Ishikawa (cell line): ENCODE measurements at regions not wholly inside any gene's neighbourhood (a gene's known extent, or its start where the extent isn't known, plus 50 kb on each side); places are given as distances from the start of the nearest gene placed in this dataset.

Experiments
- CEBPB ChIP-seq: IDR thresholded peaks from 2 replicates; pipeline ENCODE4 v1.6.1; 2012
- CREB1 ChIP-seq: IDR thresholded peaks from 2 replicates; pipeline ENCODE4 v1.6.1; 2012; ENCODE audit warnings: low read depth
- EGR1 ChIP-seq: IDR thresholded peaks from 2 replicates; pipeline ENCODE4 v1.6.1; 2012
- EP300 ChIP-seq: IDR thresholded peaks from 2 replicates; pipeline ENCODE4 v1.6.1; 2012; ENCODE audit warnings: borderline replicate concordance
- FOXM1 ChIP-seq: IDR thresholded peaks from 2 replicates; pipeline ENCODE4 v1.6.1; 2012; ENCODE audit warnings: low read depth, borderline replicate concordance
- NFIC ChIP-seq: IDR thresholded peaks from 2 replicates; pipeline ENCODE4 v1.6.1; 2012
- RAD21 ChIP-seq: IDR thresholded peaks from 2 replicates; pipeline ENCODE4 v1.6.1; 2012; ENCODE audit warnings: low read depth
- TAF1 ChIP-seq: IDR thresholded peaks from 2 replicates; pipeline ENCODE4 v1.6.1; 2012; ENCODE audit warnings: low read depth, mild to moderate bottlenecking
- TCF12 ChIP-seq: IDR thresholded peaks from 2 replicates; pipeline ENCODE4 v1.6.1; 2012; ENCODE audit warnings: low read depth
- TEAD4 ChIP-seq: IDR thresholded peaks from 2 replicates; pipeline ENCODE4 v1.6.1; 2012
- YY1 ChIP-seq: IDR thresholded peaks from 2 replicates; pipeline ENCODE4 v1.6.1; 2012; ENCODE audit warnings: low read depth
- ZBTB7A ChIP-seq: IDR thresholded peaks from 2 replicates; pipeline ENCODE4 v1.6.1; 2012; ENCODE audit warnings: low read depth
- TF ChIP-seq, protein P1 (sequence below): IDR thresholded peaks from 2 replicates; pipeline ENCODE4 v1.6.1; 2012
- TF ChIP-seq, protein P2 (sequence below): IDR thresholded peaks from 2 replicates; pipeline ENCODE4 v1.6.1; 2012; ENCODE audit warnings: low read depth, mild to moderate bottlenecking
- TF ChIP-seq, protein P3 (sequence below): IDR thresholded peaks from 2 replicates; pipeline ENCODE4 v1.6.1; 2012

DNA sequence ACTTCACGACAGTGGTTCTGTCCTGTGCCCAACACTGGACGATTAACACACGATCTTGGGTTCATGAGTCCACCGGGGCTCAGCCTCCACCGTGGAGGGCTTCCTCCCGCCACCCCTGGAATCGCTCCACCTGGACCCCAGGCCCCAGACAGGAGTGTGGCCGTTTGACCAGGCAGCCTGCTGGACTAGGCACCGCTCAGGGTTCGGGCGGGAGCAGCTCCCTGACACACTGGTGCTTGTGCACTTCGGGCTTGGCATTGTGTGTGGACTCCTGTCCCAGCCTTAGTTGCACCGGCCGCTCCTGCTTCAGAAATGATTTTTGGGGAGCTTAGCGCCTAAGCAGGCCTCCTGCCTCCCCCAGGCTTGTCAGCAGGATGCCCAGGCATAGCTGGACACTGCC lies 617.4 kb upstream of the SALL3 start:
- TF ChIP-seq RAD21 (no peak), TCF12 (no peak), TAF1 (no peak), CREB1 (no peak), YY1 (no peak), EP300 (no peak), TEAD4 (no peak), FOXM1 (no peak), EGR1 (no peak), NFIC (no peak), CEBPB (no peak), ZBTB7A (no peak)
- TF ChIP-seq, protein P1, sequence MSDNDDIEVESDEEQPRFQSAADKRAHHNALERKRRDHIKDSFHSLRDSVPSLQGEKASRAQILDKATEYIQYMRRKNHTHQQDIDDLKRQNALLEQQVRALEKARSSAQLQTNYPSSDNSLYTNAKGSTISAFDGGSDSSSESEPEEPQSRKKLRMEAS, result no peak
- TF ChIP-seq, protein P2, sequence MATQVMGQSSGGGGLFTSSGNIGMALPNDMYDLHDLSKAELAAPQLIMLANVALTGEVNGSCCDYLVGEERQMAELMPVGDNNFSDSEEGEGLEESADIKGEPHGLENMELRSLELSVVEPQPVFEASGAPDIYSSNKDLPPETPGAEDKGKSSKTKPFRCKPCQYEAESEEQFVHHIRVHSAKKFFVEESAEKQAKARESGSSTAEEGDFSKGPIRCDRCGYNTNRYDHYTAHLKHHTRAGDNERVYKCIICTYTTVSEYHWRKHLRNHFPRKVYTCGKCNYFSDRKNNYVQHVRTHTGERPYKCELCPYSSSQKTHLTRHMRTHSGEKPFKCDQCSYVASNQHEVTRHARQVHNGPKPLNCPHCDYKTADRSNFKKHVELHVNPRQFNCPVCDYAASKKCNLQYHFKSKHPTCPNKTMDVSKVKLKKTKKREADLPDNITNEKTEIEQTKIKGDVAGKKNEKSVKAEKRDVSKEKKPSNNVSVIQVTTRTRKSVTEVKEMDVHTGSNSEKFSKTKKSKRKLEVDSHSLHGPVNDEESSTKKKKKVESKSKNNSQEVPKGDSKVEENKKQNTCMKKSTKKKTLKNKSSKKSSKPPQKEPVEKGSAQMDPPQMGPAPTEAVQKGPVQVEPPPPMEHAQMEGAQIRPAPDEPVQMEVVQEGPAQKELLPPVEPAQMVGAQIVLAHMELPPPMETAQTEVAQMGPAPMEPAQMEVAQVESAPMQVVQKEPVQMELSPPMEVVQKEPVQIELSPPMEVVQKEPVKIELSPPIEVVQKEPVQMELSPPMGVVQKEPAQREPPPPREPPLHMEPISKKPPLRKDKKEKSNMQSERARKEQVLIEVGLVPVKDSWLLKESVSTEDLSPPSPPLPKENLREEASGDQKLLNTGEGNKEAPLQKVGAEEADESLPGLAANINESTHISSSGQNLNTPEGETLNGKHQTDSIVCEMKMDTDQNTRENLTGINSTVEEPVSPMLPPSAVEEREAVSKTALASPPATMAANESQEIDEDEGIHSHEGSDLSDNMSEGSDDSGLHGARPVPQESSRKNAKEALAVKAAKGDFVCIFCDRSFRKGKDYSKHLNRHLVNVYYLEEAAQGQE, result no peak
- TF ChIP-seq, protein P3, sequence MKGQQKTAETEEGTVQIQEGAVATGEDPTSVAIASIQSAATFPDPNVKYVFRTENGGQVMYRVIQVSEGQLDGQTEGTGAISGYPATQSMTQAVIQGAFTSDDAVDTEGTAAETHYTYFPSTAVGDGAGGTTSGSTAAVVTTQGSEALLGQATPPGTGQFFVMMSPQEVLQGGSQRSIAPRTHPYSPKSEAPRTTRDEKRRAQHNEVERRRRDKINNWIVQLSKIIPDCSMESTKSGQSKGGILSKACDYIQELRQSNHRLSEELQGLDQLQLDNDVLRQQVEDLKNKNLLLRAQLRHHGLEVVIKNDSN, result no peak

DNA sequence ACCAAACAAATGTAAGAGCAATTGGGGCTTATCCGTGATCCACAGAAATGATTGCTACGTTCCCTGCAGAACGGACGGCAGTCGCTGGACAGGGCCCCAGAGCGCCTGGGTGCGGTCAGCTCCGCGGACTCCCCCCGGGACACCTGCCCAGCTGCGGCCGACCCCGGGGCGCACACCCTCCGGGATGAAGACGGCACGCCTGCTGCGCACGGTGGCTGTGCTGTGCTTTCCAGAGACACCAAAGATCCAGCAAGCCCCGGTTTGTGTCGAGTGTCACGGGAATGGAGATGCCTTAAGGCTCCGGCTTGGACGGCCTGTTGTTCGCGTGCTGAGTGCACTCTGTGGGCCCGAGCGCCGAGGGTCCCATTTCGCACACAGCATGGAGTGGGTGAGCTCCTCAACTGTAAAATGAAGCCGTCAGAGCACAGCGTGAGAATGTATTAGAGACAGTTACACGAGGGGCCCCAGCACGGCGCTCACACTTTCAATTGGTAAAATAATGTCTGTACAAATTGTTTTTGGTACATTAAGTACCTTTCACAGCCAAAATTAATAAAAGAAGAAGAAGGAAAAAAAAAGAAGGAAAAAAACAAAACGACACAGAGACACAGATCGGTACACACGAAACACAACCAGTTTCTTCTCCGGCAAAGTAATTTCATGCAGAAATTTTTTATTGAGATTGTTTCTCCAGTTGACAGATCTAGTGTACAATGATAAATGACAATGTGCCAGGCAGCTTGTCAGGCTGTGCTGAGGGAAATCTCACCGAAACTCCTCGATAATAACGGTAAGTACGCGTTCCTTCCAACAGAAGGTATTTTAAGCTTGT lies 615.8 kb upstream of the SALL3 start:
- TF ChIP-seq FOXM1, result no peak
- TF ChIP-seq EP300, result no peak
- TF ChIP-seq, protein P2, result no peak
- TF ChIP-seq TAF1, result no peak
- no peak for TF ChIP-seq YY1

GRCh38 chr18:78364388-78364960 lies 615.1 kb upstream of the SALL3 start:
- TF ChIP-seq CREB1 (no peak), ZBTB7A (no peak), CEBPB (no peak), RAD21 (no peak), EP300 (no peak)
- TF ChIP-seq, protein P2, result no peak

DNA sequence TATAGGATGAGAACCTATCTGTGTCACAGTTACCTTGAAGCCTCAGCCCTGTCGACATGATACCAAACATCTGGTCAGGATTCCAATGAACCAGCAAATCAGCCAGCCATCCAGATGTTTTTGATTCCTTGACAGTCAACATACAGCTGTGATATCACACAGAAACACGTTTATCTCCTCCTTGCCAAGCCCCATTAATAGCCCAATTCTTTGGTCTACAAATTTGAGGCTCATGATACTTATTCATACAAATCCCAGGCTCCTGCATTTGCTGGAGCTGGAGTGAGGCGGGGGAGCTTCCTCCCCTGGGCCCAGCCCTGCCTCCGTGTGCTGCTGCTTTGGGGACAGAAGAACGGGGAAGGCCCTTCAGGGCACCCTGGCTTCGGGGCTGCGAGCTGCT lies 611.6 kb upstream of the SALL3 start:
- TF ChIP-seq TCF12 (no peak), TAF1 (no peak), CEBPB (no peak), NFIC (no peak), TEAD4 (no peak), FOXM1 (no peak), YY1 (no peak), RAD21 (no peak), CREB1 (no peak), EGR1 (no peak), EP300 (no peak), ZBTB7A (no peak)
- TF ChIP-seq, protein P1, result no peak
- TF ChIP-seq, protein P3, result no peak
- TF ChIP-seq, protein P2, result no peak
